GM12875 (cell line): ENCODE measurements at regions not wholly inside any gene's neighbourhood (a gene's known extent, or its start where the extent isn't known, plus 50 kb on each side); places are given as distances from the start of the nearest gene placed in this dataset.

Source experiments
- H3K4me3 ChIP-seq: one replicate; pipeline ENCODE4 v1.5.1; 2011; ENCODE audit warnings: low read depth, low read length, control low read depth
- TF ChIP-seq, protein P1 (sequence below): IDR thresholded peaks from 2 replicates; pipeline ENCODE4 v1.5.1; 2011; ENCODE audit warnings: low read depth, mild to moderate bottlenecking, control low read depth, inconsistent platforms, low read length, moderate library complexity, borderline replicate concordance; ENCODE audit not compliant: insufficient read depth

DNA sequence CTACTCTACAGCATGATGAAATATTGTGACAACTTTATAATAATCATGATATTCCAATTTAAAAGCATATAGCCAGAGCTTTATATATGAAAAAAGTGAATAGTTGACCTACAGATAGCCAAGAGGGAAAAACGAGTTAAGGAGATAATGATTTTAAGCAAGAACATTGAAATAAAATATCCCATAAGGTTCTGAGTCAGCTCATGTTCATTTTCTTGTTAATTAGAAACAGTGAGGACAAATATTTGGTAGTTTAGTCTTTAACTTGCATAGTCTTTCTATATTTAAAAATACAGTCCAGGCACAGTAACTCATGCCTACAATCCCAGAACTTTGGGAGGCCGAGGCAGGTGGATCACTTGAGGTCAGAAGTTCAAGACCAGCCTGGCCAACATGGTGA lies 55.8 kb upstream of the CDH6 start:
- H3K4me3 ChIP-seq = no peak overlapping the region
- TF ChIP-seq, protein P1, sequence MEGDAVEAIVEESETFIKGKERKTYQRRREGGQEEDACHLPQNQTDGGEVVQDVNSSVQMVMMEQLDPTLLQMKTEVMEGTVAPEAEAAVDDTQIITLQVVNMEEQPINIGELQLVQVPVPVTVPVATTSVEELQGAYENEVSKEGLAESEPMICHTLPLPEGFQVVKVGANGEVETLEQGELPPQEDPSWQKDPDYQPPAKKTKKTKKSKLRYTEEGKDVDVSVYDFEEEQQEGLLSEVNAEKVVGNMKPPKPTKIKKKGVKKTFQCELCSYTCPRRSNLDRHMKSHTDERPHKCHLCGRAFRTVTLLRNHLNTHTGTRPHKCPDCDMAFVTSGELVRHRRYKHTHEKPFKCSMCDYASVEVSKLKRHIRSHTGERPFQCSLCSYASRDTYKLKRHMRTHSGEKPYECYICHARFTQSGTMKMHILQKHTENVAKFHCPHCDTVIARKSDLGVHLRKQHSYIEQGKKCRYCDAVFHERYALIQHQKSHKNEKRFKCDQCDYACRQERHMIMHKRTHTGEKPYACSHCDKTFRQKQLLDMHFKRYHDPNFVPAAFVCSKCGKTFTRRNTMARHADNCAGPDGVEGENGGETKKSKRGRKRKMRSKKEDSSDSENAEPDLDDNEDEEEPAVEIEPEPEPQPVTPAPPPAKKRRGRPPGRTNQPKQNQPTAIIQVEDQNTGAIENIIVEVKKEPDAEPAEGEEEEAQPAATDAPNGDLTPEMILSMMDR = no peak

- TF ChIP-seq, protein P1 = no peak
- H3K4me3 ChIP-seq = no peak overlapping the region
Observed at GRCh38 chr5:31135542-31135941, 57.9 kb upstream of the CDH6 start.

DNA sequence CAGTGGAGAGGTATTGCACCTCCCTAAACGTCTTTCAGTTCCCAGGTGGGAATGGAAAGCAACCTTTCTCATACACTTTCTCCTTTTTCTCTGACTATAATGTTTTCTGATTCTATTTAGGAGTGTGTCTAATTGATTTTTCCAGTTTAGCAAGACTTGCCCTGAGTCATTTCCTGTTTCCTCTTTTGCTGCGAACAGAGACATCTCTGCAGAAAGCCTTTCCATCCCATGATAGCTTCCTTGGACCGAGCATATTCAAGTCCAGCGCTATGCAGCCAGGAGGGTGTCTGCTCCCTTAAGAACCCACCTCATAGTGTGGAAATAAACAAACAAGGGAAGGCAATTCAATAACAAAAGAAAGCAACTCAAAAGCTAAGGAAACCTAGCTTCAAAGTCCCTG lies 60.0 kb upstream of the CDH6 start:
- TF ChIP-seq, protein P1 = no peak
- H3K4me3 ChIP-seq = no peak overlapping the region

GRCh38 chr5:31131381-31131891 lies 62.0 kb upstream of the CDH6 start:
- H3K4me3 ChIP-seq = no peak overlapping the region
- TF ChIP-seq, protein P1 = no peak

GRCh38 chr5:31130676-31131075 lies 62.8 kb upstream of the CDH6 start:
- no peak overlapping the region for H3K4me3 ChIP-seq
- TF ChIP-seq, protein P1 = no peak

DNA sequence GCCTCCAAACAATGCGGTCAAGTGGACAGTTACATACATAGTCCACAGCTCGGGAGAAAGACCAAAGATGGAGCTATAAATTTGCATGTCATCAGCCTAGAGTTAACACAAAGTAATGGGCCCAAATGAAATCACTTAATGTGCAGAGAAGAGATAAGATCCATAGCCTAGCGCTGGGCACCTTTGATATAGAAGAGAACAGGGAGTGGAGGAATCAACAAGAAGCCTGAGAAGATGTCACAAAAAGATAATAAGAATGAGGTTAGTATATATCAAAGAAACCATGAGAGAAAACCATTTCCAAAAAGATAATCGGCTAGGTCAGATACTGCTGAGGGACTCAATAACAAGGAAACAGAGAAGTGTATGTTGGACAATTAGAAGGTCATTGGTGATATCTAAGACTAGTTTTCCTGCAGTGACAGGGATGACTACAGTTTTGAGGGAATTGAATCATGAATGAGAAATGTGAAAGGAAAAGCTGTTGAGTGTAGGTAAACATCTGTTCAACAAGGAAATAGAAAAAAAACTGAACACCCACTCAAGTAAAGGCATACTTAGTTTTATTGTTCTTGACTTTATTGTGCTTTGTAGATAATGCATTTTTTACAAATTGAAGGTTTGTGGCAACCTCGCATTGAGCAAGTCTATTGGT lies 68.7 kb upstream of the CDH6 start:
- H3K4me3 ChIP-seq = no peak overlapping the region
- TF ChIP-seq, protein P1 = no peak

DNA sequence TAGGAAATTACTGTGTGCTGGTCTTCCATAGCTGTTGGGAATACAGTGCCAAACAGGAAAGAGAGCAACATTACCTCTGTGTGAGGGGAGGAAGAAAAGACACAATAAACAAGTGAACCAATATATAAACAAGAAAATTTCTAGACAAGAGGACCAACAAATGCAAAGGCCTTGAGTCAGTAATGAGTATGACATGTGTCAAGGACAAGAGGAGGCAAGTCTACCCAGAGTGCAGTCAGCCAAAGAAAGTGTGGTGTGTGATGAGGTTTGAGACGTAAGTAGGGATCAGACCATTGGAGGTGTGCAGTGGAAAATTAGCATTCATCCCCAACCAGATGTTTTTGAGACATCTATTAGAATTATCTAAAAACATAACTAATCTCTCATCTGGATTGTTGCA lies 69.5 kb upstream of the CDH6 start:
- no peak overlapping the region for H3K4me3 ChIP-seq
- TF ChIP-seq, protein P1 = no peak
